ENCODE measurements at regions not wholly inside any gene's neighbourhood (a gene's known extent, or its start where the extent isn't known, plus 50 kb on each side); places are given as distances from the start of the nearest gene placed in this dataset.
"Not testable (repeated sequence)": the region's sequence is repeated elsewhere in the genome, so short reads cannot be mapped to it uniquely, and the experiment has no call there.

GRCh38 chr6:142016666-142017065 lies 116.1 kb upstream of the GJE1 start:
- H3K4me3 Mint-ChIP-seq; POLR2A ChIA-PET; DNase-seq; H3K4me1 Mint-ChIP-seq (ENCODE audit: low read depth); H3K27ac Mint-ChIP-seq; intact Hi-C loops (cut with micrococcal nuclease); H3K36me3 Mint-ChIP-seq; H3K9me3 Mint-ChIP-seq; CTCF ChIA-PET: not testable (repeated sequence)
- peaks cover 13% of the 10 kb centered on the region for H3K27me3 Mint-ChIP-seq

GRCh38 chr6:142015463-142015862 lies 117.3 kb upstream of the GJE1 start:
- CTCF ChIA-PET; H3K27ac Mint-ChIP-seq; H3K4me3 Mint-ChIP-seq; H3K9me3 Mint-ChIP-seq; DNase-seq; H3K36me3 Mint-ChIP-seq; H3K4me1 Mint-ChIP-seq (ENCODE audit: low read depth); intact Hi-C loops (cut with micrococcal nuclease); POLR2A ChIA-PET: not testable (repeated sequence)
- H3K27me3 Mint-ChIP-seq, result peaks cover 14% of the 10 kb centered on the region

DNA sequence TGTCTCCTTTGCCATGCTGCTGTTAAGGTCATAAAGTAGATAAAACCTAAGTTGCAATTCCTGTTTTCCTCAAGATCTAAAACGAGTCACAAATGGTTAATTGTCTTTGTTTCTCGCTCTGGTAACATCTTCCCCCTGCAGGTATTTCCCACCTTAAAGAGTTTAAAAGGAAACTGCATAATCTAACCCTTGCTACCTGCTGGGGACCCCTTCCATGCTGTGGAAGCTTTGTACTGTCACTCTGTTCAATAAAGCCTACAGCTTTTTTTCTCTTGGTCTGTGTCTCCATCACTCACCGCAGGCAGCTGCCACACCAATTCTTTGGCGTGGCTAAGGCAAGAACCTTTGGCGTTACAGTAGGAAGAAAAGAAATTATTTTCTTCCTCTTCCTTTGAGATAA lies 117.7 kb upstream of the GJE1 start:
- Mint-ChIP-seq H3K27me3 (peaks cover 14% of the 10 kb centered on the region), H3K9me3 (no peaks in the 10 kb centered on the region), H3K4me1 (ENCODE audit: low read depth) (peaks cover 8% of the 10 kb centered on the region), H3K4me3 (no peak overlapping the region), H3K36me3 (no peaks in the 10 kb centered on the region), H3K27ac (no peak overlapping the region)
- intact Hi-C loops (cut with micrococcal nuclease), result no loop called here
- POLR2A ChIA-PET, result no interaction called here
- CTCF ChIA-PET, result no interaction called here
- DNase-seq, result no peak

- H3K36me3 Mint-ChIP-seq, result no peaks in the 10 kb centered on the region
- H3K27ac Mint-ChIP-seq, result no peak overlapping the region
- no peak overlapping the region for H3K4me3 Mint-ChIP-seq
- DNase-seq, result no peak
- H3K27me3 Mint-ChIP-seq, result peaks cover 14% of the 10 kb centered on the region
- ChIA-PET POLR2A (no interaction called here), CTCF (no interaction called here)
- peaks cover 8% of the 10 kb centered on the region for H3K4me1 Mint-ChIP-seq (ENCODE audit: low read depth)
- no peaks in the 10 kb centered on the region for H3K9me3 Mint-ChIP-seq
- intact Hi-C loops (cut with micrococcal nuclease), result no loop called here
Observed at GRCh38 chr6:142014515-142014914, 118.2 kb upstream of the GJE1 start.

DNA sequence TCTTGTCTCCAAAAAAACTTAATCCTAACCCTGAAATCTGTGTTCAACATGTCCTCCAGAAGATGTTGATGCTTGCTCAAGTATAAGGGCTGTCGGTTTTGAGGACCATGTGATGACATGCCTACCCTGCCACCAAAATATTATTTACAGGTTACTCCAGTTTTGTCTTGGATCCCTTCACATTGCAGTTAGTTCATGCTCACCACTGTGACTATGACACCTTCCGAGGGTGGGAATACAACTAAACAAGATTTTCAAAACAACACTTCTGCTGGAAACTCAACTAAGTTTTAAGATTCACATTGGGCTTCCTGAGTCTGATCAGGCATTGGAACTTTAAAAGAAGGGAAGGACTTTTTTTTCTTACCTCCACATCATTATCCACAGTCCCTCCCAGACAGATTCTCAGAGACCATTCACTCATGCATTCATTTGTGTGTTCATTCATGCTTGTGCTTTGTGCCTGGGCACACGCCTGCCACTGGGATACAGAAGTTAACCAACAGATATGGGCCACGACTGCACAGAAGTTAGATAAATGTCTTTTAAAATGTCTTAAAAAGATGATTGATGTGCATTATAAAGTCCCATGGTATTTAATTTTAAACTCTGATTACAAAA lies 118.7 kb upstream of the GJE1 start:
- intact Hi-C loops (cut with micrococcal nuclease), result no loop called here
- Mint-ChIP-seq H3K36me3 (no peaks in the 10 kb centered on the region), H3K27me3 (peaks cover 14% of the 10 kb centered on the region), H3K4me1 (ENCODE audit: low read depth) (peaks cover 8% of the 10 kb centered on the region), H3K9me3 (no peaks in the 10 kb centered on the region), H3K27ac (no peak overlapping the region), H3K4me3 (no peak overlapping the region)
- DNase-seq, result no peak
- ChIA-PET POLR2A (no interaction called here), CTCF (no interaction called here)

GRCh38 chr6:142013287-142013686 lies 119.4 kb upstream of the GJE1 start:
- Mint-ChIP-seq H3K4me1 (ENCODE audit: low read depth) (peaks cover 8% of the 10 kb centered on the region), H3K27me3 (peaks cover 14% of the 10 kb centered on the region), H3K36me3 (no peaks in the 10 kb centered on the region), H3K9me3 (no peaks in the 10 kb centered on the region), H3K4me3 (no peak overlapping the region), H3K27ac (no peak overlapping the region)
- CTCF ChIA-PET, result no interaction called here
- DNase-seq, result no peak
- intact Hi-C loops (cut with micrococcal nuclease), result no loop called here
- POLR2A ChIA-PET, result no interaction called here

- ChIA-PET POLR2A (no interaction called here), CTCF (interaction anchor here (1.2 kb wide), 1 partner anchor 22 kb away, joined by 4 read pairs; no protein-coding TSS in a partner anchor)
- H3K4me3 Mint-ChIP-seq, result no peak overlapping the region
- peaks cover 8% of the 10 kb centered on the region for H3K4me1 Mint-ChIP-seq (ENCODE audit: low read depth)
- no peaks in the 10 kb centered on the region for H3K36me3 Mint-ChIP-seq
- no peaks in the 10 kb centered on the region for H3K9me3 Mint-ChIP-seq
- intact Hi-C loops (cut with micrococcal nuclease), result no loop called here
- no peak for DNase-seq
- H3K27me3 Mint-ChIP-seq, result peaks cover 10% of the 10 kb centered on the region
- H3K27ac Mint-ChIP-seq, result no peak overlapping the region
Observed at GRCh38 chr6:142011775-142012174, 121.0 kb upstream of the GJE1 start.

DNA sequence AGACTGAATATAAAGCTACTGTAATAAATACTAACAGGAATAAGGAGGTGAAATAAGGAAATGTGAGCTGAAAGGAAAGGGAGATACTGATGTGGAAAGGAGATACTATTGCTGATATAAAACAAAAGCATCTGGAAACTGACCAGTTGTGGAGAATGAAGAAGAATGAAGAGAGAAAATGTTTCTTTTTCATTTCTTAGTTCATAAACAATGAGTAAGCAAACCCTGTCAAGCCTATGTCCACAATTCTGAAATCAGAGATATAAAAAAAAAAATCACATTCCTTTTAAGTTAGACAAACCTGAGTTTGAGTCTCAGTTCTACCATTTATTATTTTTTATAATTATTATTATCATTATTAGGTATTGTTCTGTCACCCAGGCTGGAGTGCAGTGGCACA lies 121.6 kb upstream of the GJE1 start:
- peaks cover 10% of the 10 kb centered on the region for H3K27me3 Mint-ChIP-seq
- intact Hi-C loops (cut with micrococcal nuclease), result no loop called here
- DNase-seq, result no peak
- no peak overlapping the region for H3K27ac Mint-ChIP-seq
- CTCF ChIA-PET, result no interaction called here
- no peaks in the 10 kb centered on the region for H3K9me3 Mint-ChIP-seq
- peaks cover 8% of the 10 kb centered on the region for H3K4me1 Mint-ChIP-seq (ENCODE audit: low read depth)
- H3K36me3 Mint-ChIP-seq, result no peaks in the 10 kb centered on the region
- POLR2A ChIA-PET, result no interaction called here
- no peak overlapping the region for H3K4me3 Mint-ChIP-seq

DNA sequence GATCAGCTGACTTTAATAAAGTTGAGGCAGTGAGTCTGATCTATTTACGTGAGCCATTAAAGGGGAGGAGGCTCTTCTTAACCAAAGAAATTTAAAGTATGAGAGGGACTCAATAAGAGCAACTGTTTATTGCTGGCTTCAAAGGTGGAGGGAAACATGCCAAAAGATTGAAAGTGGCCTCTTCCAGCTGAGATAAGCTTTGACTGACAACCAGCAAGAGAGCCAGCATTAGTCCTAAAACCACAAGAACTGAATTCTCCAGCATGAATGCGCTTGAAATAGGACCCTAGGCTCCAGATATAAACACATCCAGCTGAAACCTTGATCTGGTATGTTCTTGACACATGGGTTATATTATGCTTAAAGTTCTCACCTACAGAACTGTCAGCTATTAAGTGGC lies 123.1 kb upstream of the GJE1 start:
- intact Hi-C loops (cut with micrococcal nuclease), result no loop called here

GRCh38 chr6:142008781-142009180 lies 123.9 kb upstream of the GJE1 start:
- DNase-seq, result no peak
- CTCF ChIA-PET, result no interaction called here
- H3K36me3 Mint-ChIP-seq, result no peaks in the 10 kb centered on the region
- POLR2A ChIA-PET, result no interaction called here
- peaks cover 4% of the 10 kb centered on the region for H3K4me1 Mint-ChIP-seq (ENCODE audit: low read depth)
- peaks cover 3% of the 10 kb centered on the region for H3K27me3 Mint-ChIP-seq
- H3K9me3 Mint-ChIP-seq, result no peaks in the 10 kb centered on the region
- H3K4me3 Mint-ChIP-seq, result no peak overlapping the region
- no peak overlapping the region for H3K27ac Mint-ChIP-seq
- intact Hi-C loops (cut with micrococcal nuclease), result no loop called here

More for the DNA sequence above, 123.1 kb upstream of the GJE1 start:
- Mint-ChIP-seq H3K9me3 (no peaks in the 10 kb centered on the region), H3K27ac (no peak overlapping the region), H3K36me3 (no peaks in the 10 kb centered on the region), H3K4me3 (no peak overlapping the region), H3K27me3 (peaks cover 4% of the 10 kb centered on the region), H3K4me1 (ENCODE audit: low read depth) (peaks cover 6% of the 10 kb centered on the region)
- POLR2A ChIA-PET, result no interaction called here
- CTCF ChIA-PET, result no interaction called here
- DNase-seq, result no peak

- POLR2A ChIA-PET, result no interaction called here
- CTCF ChIA-PET, result no interaction called here
- peaks cover 3% of the 10 kb centered on the region for H3K27me3 Mint-ChIP-seq
Observed at GRCh38 chr6:142008016-142008735, 124.5 kb upstream of the GJE1 start.

DNA sequence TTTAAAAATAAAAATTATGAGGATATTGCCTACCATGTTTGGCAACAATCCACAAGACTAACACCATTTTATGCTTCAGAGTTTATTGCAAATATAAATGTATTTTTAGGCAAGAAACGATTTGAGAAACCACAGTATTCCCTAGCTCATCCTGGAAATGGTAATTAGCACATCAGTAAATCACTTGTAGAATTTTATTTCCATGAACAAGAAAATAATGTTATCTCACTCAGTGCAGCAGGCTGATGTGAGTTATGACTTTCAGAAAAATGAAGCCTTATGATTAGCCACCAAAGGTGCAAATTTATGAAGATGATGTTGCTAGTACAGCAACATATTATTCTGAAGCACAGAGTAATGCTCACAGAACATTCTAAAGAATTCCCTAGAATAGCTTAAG lies 127.7 kb upstream of the GJE1 start:
- no peak for DNase-seq
- intact Hi-C loops (cut with micrococcal nuclease), result no loop called here
- H3K27ac Mint-ChIP-seq, result no peak overlapping the region
- H3K9me3 Mint-ChIP-seq, result peaks cover 3% of the 10 kb centered on the region
- peaks cover 3% of the 10 kb centered on the region for H3K27me3 Mint-ChIP-seq
- CTCF ChIA-PET, result no interaction called here
- H3K4me3 Mint-ChIP-seq, result no peak overlapping the region
- POLR2A ChIA-PET, result no interaction called here
- no peaks in the 10 kb centered on the region for H3K36me3 Mint-ChIP-seq
- no peaks in the 10 kb centered on the region for H3K4me1 Mint-ChIP-seq (ENCODE audit: low read depth)

More at GRCh38 chr6:142008016-142008735, 124.5 kb upstream of the GJE1 start:
- Mint-ChIP-seq H3K9me3 (no peaks in the 10 kb centered on the region), H3K4me1 (ENCODE audit: low read depth) (peaks cover 2% of the 10 kb centered on the region), H3K27ac (no peak overlapping the region), H3K4me3 (no peak overlapping the region), H3K36me3 (no peaks in the 10 kb centered on the region)
- intact Hi-C loops (cut with micrococcal nuclease), result no loop called here
- DNase-seq, result no peak

- H3K4me3 Mint-ChIP-seq, result no peak overlapping the region
- H3K4me1 Mint-ChIP-seq (ENCODE audit: low read depth), result no peaks in the 10 kb centered on the region
- H3K27ac Mint-ChIP-seq, result no peak overlapping the region
- ChIA-PET POLR2A (no interaction called here), CTCF (no interaction called here)
- peaks cover 3% of the 10 kb centered on the region for H3K36me3 Mint-ChIP-seq
- DNase-seq, result no peak
- intact Hi-C loops (cut with micrococcal nuclease), result no loop called here
- H3K9me3 Mint-ChIP-seq, result peaks cover 18% of the 10 kb centered on the region
- peaks cover 5% of the 10 kb centered on the region for H3K27me3 Mint-ChIP-seq
Observed at GRCh38 chr6:142002825-142003405, 129.8 kb upstream of the GJE1 start.
